HG02981 (cell line): ENCODE measurements at regions not wholly inside any gene's neighbourhood (a gene's known extent, or its start where the extent isn't known, plus 50 kb on each side); places are given as distances from the start of the nearest gene placed in this dataset.
"Not testable (repeated sequence)": the region's sequence is repeated elsewhere in the genome, so short reads cannot be mapped to it uniquely, and the experiment has no call there.

ENCODE experiments used
- ATAC-seq: cut with Tn5 transposase; IDR thresholded peaks from one replicate; pipeline ENCODE4 v1.9.1; 2021; ENCODE audit warnings: mild to moderate bottlenecking, moderate library complexity; ENCODE audit not compliant: unreplicated experiment

- no peak for ATAC-seq
Measured at GRCh38 chr5:37971483-37972024, 131.7 kb upstream of the GDNF start.

GRCh38 chr5:37966871-37967270, 127.0 kb upstream of the GDNF start:
- ATAC-seq, result no peak

GRCh38 chr5:37966291-37966690, 126.5 kb upstream of the GDNF start:
- no peak for ATAC-seq

GRCh38 chr5:37962389-37962788, 122.5 kb upstream of the GDNF start:
- ATAC-seq, result no peak

- ATAC-seq, result no peak
Measured at GRCh38 chr5:37957218-37957617, 117.4 kb upstream of the GDNF start.

- ATAC-seq, result no peak
Measured at GRCh38 chr5:37955748-37956147, 115.9 kb upstream of the GDNF start.

GRCh38 chr5:37954561-37954960, 114.7 kb upstream of the GDNF start:
- no peak for ATAC-seq

GRCh38 chr5:37951946-37952721, 112.3 kb upstream of the GDNF start:
- no peak for ATAC-seq

GRCh38 chr5:37950436-37950835, 110.6 kb upstream of the GDNF start:
- ATAC-seq, result no peak

- no peak for ATAC-seq
Measured at GRCh38 chr5:37945446-37945845, 105.6 kb upstream of the GDNF start.

GRCh38 chr5:37943136-37943535, 103.3 kb upstream of the GDNF start:
- not testable (repeated sequence) for ATAC-seq

GRCh38 chr5:37940931-37941623, 101.2 kb upstream of the GDNF start:
- no peak for ATAC-seq

- no peak for ATAC-seq
Measured at GRCh38 chr5:37938861-37939260, 99.0 kb upstream of the GDNF start.

GRCh38 chr5:37938076-37938852, 98.4 kb upstream of the GDNF start:
- no peak for ATAC-seq

- ATAC-seq, result no peak
Measured at GRCh38 chr5:37936091-37936490, 96.2 kb upstream of the GDNF start.

GRCh38 chr5:37933576-37933975, 93.7 kb upstream of the GDNF start:
- no peak for ATAC-seq

- no peak for ATAC-seq
Measured at GRCh38 chr5:37932450-37932849, 92.6 kb upstream of the GDNF start.

GRCh38 chr5:37931541-37931940, 91.7 kb upstream of the GDNF start:
- ATAC-seq, result no peak

- ATAC-seq, result no peak
Measured at GRCh38 chr5:37930350-37930749, 90.5 kb upstream of the GDNF start.

- no peak for ATAC-seq
Measured at GRCh38 chr5:37929791-37930190, 90.0 kb upstream of the GDNF start.

- ATAC-seq, result not testable (repeated sequence)
Measured at GRCh38 chr5:37927753-37928152, 87.9 kb upstream of the GDNF start.
